NOMO-1 (cell line): ENCODE measurements at regions not wholly inside any gene's neighbourhood (a gene's known extent, or its start where the extent isn't known, plus 50 kb on each side); places are given as distances from the start of the nearest gene placed in this dataset.
A peak's percentile ranks its signal among the peaks of the same experiment; 100 is the strongest.

ENCODE experiments used
- DNase-seq, 2 experiments: peaks; one replicate each; lab custom pipeline; 2025; ENCODE audit not compliant: unreplicated experiment in 2 of 2; lab: John Stamatoyannopoulos, UW

DNA sequence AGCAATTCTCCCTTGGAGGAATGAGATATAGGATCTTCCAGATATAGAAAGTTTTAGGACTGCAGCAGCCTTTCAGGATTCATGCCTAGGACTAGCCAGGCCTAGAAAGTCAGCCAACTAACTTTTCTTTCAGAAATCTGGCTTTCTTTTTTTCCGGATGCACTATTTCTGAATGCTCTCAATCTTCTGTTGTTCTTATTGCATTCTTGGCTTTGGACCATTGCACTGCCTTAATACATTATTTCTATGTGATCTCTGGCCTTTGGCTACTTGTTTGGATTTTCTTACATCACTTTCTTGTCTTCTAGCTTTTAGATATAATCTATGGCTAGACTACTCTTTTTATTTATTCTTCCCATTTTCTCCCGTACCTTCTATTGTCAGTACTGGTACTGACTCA lies 813.1 kb upstream of the HTR2C start:
- no peak for DNase-seq

- no peak for DNase-seq
Observed at GRCh38 chrX:113770071-113770470, 813.8 kb upstream of the HTR2C start.

- no peak for DNase-seq
Observed at GRCh38 chrX:113759422-113759821, 824.5 kb upstream of the HTR2C start.

GRCh38 chrX:113747274-113747973 lies 836.5 kb upstream of the HTR2C start:
- DNase-seq, result peak in 1 of 2 experiments; percentile 17

DNA sequence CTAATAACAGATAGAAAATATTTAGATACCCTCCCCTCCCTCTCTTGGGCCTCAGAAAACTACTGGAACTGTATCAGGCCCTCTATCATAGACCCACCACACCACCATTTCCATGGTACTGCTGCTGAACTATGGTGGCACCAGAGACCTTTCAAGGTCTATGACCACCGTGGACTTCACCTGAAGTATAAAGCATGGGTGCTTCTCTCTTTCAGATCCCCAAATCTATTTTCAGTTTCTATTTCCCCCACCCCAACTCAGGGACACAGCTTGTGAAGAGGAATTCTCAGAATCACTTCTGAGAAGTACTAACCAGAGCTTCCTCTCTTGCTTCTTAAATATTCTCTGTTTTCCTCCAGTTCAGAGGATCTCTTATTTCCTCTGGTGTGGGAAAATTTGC lies 840.8 kb upstream of the HTR2C start:
- DNase-seq, result no peak

GRCh38 chrX:113741744-113742143 lies 842.1 kb upstream of the HTR2C start:
- no peak for DNase-seq

GRCh38 chrX:113728937-113729336 lies 854.9 kb upstream of the HTR2C start:
- no peak for DNase-seq

- DNase-seq, result no peak
Observed at GRCh38 chrX:113726898-113727297, 857.0 kb upstream of the HTR2C start.

DNA sequence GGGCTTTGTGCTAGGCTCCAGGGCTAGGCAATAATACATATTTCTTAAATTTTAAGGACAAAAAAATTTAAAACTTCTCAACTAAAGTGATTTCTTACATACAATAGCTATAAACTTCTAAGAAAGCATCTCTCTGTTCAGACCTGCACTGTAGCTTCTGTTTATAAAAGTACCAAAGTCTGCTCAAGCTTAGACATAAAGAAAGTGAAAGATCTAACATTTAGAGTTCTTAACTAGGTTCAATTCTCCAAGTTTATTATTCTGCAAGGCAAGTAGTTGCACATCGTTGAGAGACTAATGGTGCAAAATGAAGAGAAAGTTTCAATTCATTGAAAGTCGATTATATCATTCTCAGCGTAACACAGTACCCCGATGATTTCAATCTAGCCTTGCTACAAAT lies 857.4 kb upstream of the HTR2C start:
- DNase-seq, result no peak

GRCh38 chrX:113726009-113726408 lies 857.9 kb upstream of the HTR2C start:
- no peak for DNase-seq

- DNase-seq, result no peak
Observed at GRCh38 chrX:113699939-113700338, 859.3 kb upstream of the AMOT start.

- DNase-seq, result no peak
Observed at GRCh38 chrX:113675278-113675677, 834.6 kb upstream of the AMOT start.

DNA sequence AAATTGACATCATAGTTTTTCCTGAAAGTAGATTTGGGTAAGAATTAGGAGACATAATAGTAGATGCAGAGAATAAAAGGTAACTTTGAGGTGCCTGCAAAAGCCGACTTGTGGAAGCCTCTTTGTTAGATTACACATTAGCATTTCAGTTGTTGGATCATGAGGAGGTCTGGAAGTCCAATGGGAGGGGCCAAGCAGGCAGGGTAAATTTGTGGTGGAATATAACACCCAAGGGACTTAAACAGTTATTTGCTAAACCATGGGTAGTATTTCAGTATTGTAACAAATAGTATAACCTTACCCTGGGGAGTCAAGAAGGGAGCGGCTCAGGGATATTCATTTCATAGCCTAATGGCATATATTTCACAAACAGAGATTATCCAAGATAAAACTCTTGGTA lies 810.7 kb upstream of the AMOT start:
- DNase-seq, result no peak

- DNase-seq, result no peak
Observed at GRCh38 chrX:113644426-113644825, 803.8 kb upstream of the AMOT start.

DNA sequence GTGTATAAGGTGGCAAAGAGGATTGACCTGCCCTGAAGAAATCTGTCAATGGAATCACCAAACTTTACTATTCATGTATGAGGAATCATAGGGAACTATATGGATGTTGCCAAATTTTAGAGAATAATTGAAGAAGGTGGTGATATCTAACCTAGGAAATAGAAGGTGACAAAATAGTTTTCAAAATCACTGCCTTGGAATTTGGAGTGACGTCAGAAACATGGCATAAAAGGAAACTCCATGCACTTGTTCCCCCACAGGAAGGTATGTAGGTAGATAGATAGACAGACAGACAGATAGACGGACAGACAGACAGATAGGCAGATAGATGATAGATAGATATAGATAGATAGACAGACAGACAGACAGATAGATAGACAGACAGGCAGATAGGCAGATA lies 793.9 kb upstream of the AMOT start:
- no peak for DNase-seq

DNA sequence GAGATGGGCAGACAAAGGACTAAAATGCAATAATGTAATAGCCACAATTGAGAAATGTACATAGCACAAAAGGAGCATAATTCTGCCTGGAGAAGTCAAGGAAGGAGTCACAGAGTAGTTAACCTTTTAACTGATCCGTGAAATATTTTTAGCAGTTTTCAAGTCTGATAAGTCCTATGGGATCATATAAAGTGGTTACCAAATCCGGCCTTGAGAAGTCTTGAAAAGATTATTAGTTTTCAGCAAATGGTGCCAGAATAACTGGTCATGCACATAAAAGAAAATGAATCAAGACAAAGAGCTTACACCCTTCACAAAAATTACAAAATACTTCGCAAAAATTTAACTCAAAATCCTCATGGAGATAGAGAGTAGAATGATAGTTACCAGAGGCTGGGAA lies 788.7 kb upstream of the AMOT start:
- DNase-seq, result no peak

DNA sequence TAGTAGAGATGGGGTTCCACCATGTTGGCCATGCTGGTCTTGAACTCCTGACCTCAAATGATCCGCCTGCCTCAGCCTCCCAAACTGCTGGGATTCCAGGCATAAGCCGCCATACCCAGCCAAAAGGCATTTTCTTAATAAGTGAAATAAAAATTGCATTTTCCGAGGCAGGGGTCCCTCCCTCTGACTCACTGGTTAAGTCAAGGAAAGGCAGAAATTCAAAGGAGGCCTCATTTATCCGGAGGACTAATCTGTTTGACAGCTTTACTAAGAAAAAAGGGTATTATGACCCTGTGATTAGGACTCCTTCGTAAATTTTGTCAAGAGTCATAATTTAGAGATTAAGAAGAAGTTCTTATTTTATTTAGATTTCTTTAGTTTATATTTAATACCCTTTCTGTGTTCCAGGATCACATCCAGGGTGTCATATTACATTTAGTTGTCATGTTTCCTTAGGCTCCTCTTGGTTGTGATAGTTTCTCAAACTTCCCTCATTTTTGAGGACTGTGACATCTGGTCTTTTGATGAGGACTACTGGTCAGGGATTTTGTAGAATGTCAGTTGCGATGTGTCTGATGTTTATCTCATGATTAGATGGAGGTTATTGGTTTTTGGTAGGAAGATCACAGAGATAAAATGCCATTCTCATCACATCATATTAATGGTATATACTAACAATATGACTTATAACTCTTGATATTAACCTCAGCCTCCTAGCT lies 753.7 kb upstream of the AMOT start:
- DNase-seq, result no peak

DNA sequence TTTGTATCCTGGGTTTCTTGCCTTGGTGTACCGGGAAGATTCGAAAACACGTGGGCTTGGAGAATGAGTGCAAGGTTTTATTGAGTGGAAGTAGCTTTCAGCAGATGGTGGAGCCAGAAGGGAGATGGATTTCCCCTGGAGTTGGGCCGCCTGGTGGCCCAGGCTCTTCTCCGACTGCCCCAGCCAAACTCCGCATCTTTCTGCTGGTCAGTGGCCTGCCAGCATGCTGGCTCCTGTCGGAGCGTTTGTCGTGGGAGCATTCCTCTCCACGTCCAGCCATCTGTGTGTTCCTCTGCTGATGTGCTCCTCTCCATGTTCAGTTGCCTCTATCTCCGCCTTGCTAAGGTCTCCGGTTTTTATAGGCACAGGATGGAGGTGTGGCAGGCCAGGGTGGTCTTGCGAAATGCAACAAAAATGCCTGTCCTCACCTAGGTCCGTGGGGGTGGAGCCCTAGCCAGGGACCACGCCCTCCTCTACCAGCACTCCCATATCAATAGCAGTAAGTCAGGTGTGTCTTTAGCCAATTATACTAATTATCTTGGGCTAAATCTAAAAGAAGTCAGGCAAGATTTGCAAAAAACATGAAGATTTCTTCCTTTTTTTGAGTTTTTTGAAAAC lies 745.8 kb upstream of the AMOT start:
- no peak for DNase-seq

GRCh38 chrX:113580486-113580885 lies 739.9 kb upstream of the AMOT start:
- no peak for DNase-seq

DNA sequence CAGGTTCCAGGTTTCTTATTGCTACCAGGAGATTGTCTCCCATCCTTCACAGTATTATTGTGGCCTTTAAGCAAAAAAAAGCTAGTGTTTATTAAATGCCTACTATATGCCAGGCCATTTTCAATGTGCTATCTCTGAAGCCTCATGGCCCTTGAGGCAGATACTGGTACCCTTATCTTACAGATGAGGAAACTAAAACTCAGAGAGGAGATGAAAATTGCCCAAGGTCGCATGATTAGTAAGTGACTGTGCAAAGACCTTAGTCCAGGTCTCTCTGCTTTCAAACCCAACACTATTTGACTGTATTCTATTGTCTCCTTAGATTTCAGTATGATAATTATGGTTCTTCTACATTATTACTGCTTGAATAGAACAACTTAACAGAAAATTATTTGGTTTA lies 717.9 kb upstream of the AMOT start:
- DNase-seq, result no peak

- DNase-seq, result no peak
Observed at GRCh38 chrX:113551919-113552318, 711.3 kb upstream of the AMOT start.
